ENCODE measurements at regions not wholly inside any gene's neighbourhood (a gene's known extent, or its start where the extent isn't known, plus 50 kb on each side); places are given as distances from the start of the nearest gene placed in this dataset.

- no peaks in the 10 kb centered on the region for H3K4me1 ChIP-seq
- 95% methylated on average over 2 of the region's 2 CpGs for WGBS, 2 donors
- intact Hi-C loops (cut with DNase I) = no loop called here
Measured at GRCh38 chrX:112164420-112164819, 81.8 kb upstream of the TRPC5 start.

DNA sequence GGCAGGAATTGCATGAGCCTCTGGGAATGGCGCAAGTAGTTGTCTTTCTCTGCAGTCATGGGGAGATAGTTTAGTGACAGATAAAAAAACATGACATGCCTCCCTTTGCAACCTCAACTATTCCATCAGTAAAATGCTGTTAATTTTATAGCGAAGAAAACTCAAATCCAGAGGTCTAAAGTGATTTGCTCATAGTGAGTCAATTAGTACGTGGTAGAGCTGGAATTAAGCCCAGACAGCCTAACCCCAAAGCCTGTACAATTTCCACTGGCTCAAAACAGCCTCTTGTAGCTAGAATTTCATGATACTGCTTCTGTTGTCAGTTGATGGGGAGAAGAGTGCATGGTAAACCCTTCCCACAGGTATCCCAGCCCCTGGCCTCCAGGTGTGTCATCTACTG lies 81.3 kb upstream of the TRPC5 start:
- no peak for ATAC-seq

More at GRCh38 chrX:112164420-112164819, 81.8 kb upstream of the TRPC5 start:
- H3K9me3 ChIP-seq = no peaks in the 10 kb centered on the region
- H3K27ac ChIP-seq = no peak overlapping the region
- no peak overlapping the region for H3K4me3 ChIP-seq
- TF ChIP-seq, protein P1, sequence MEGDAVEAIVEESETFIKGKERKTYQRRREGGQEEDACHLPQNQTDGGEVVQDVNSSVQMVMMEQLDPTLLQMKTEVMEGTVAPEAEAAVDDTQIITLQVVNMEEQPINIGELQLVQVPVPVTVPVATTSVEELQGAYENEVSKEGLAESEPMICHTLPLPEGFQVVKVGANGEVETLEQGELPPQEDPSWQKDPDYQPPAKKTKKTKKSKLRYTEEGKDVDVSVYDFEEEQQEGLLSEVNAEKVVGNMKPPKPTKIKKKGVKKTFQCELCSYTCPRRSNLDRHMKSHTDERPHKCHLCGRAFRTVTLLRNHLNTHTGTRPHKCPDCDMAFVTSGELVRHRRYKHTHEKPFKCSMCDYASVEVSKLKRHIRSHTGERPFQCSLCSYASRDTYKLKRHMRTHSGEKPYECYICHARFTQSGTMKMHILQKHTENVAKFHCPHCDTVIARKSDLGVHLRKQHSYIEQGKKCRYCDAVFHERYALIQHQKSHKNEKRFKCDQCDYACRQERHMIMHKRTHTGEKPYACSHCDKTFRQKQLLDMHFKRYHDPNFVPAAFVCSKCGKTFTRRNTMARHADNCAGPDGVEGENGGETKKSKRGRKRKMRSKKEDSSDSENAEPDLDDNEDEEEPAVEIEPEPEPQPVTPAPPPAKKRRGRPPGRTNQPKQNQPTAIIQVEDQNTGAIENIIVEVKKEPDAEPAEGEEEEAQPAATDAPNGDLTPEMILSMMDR (IDR thresholded peaks at IDR 0.05) = no peak
- ATAC-seq (no peak), DNase-seq (no peak)
- H3K36me3 ChIP-seq = no peaks in the 10 kb centered on the region
- peaks cover 0 to 28% (median 0%) of the 10 kb centered on the region in 7 donors for H3K27me3 ChIP-seq

GRCh38 chrX:112148397-112148796 lies 65.8 kb upstream of the TRPC5 start:
- 83 to 88% methylated on average over 2 of the region's 2 CpGs for WGBS, 2 donors
- no peaks in the 10 kb centered on the region for H3K36me3 ChIP-seq
- DNase-seq (no peak), ATAC-seq (no peak)
- H3K27me3 ChIP-seq = peaks cover 0 to 18% (median 0%) of the 10 kb centered on the region in 7 donors
- no peak overlapping the region for H3K27ac ChIP-seq
- H3K4me1 ChIP-seq = no peaks in the 10 kb centered on the region
- intact Hi-C loops (cut with DNase I) = loop anchor here in 4 of 10 donors (5.0 to 10.0 kb wide), 3 partner anchors 274 to 284 kb away; partner anchors contain the start of gene TRPC5OS (in 1 of the 4)
- H3K4me3 ChIP-seq = no peak overlapping the region
- peaks cover 0 to 3% (median 0%) of the 10 kb centered on the region in 11 donors for H3K9me3 ChIP-seq
- TF ChIP-seq, protein P1 (IDR thresholded peaks at IDR 0.05) = no peak

More for the DNA sequence above, 81.3 kb upstream of the TRPC5 start:
- DNase-seq = no peak
- Histone ChIP-seq H3K27me3 (peaks cover 0 to 29% (median 0%) of the 10 kb centered on the region in 7 donors), H3K4me1 (no peaks in the 10 kb centered on the region), H3K36me3 (no peaks in the 10 kb centered on the region), H3K27ac (no peak overlapping the region), H3K4me3 (no peak overlapping the region), H3K9me3 (no peaks in the 10 kb centered on the region)
- TF ChIP-seq, protein P1 (IDR thresholded peaks at IDR 0.05) = no peak
- intact Hi-C loops (cut with DNase I) = no loop called here
- WGBS, 2 donors = 55 to 65% methylated on average over 3 of the region's 3 CpGs

- H3K36me3 ChIP-seq = no peaks in the 10 kb centered on the region
- peaks cover 0 to 24% (median 0%) of the 10 kb centered on the region in 7 donors for H3K27me3 ChIP-seq
- no peak for DNase-seq
- H3K9me3 ChIP-seq = no peaks in the 10 kb centered on the region
- WGBS, 2 donors = 21 to 29% methylated on average over 2 of the region's 2 CpGs
- no peak for ATAC-seq
- H3K27ac ChIP-seq = no peak overlapping the region
- intact Hi-C loops (cut with DNase I) = loop anchor here in 4 of 10 donors (5.0 to 10.0 kb wide), 3 partner anchors 272 to 282 kb away; partner anchors contain the start of gene TRPC5OS (in 1 of the 4)
- TF ChIP-seq, protein P1 (IDR thresholded peaks at IDR 0.05) = peak in 7 of 9 donors; percentile 28 to 51 (median 38)
- H3K4me1 ChIP-seq = no peaks in the 10 kb centered on the region
- H3K4me3 ChIP-seq = no peak overlapping the region
Measured at GRCh38 chrX:112147206-112147605, 64.6 kb upstream of the TRPC5 start.
